GM18909 (cell line): ENCODE measurements at regions not wholly inside any gene's neighbourhood (a gene's known extent, or its start where the extent isn't known, plus 50 kb on each side); places are given as distances from the start of the nearest gene placed in this dataset.
"Not testable (repeated sequence)": the region's sequence is repeated elsewhere in the genome, so short reads cannot be mapped to it uniquely, and the experiment has no call there.

Experiments
- ATAC-seq: cut with Tn5 transposase; IDR thresholded peaks from one replicate; pipeline ENCODE4 v1.9.1; 2021; ENCODE audit warnings: mild to moderate bottlenecking; ENCODE audit not compliant: unreplicated experiment, poor library complexity

GRCh38 chr10:36769741-36770140, 355.7 kb upstream of the ANKRD30A start:
- not testable (repeated sequence) for ATAC-seq

- no peak for ATAC-seq
Observed at GRCh38 chr10:36766940-36767339, 358.5 kb upstream of the ANKRD30A start.

- no peak for ATAC-seq
Observed at GRCh38 chr10:36766415-36766810, 359.0 kb upstream of the ANKRD30A start.

GRCh38 chr10:36765782-36766414, 359.5 kb upstream of the ANKRD30A start:
- no peak for ATAC-seq

GRCh38 chr10:36764823-36765222, 360.6 kb upstream of the ANKRD30A start:
- ATAC-seq: no peak

DNA sequence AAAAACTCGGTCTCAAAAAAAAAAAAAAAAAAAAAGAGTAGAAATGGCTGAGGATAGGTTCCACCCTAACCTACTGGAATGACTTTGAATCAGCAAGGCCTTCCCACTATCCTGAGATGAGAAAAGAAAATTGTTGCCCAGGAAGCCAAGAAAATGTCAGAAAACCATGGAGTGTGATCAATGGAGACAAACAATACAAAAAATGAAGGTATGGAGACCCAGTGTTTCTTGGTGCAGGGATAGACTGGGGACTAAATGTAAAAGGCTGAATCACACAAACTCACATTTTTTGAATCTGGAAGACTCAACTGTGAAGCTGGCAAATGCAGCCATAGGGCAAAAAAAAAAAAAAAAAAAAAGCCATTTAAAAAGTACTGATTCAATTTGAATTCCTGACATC, 364.3 kb upstream of the ANKRD30A start:
- ATAC-seq: no peak

- ATAC-seq: no peak
Observed at GRCh38 chr10:36759141-36759805, 366.1 kb upstream of the ANKRD30A start.

- ATAC-seq: no peak
Observed at GRCh38 chr10:36748128-36748871, 377.1 kb upstream of the ANKRD30A start.

GRCh38 chr10:36739884-36740445, 385.4 kb upstream of the ANKRD30A start:
- no peak for ATAC-seq

DNA sequence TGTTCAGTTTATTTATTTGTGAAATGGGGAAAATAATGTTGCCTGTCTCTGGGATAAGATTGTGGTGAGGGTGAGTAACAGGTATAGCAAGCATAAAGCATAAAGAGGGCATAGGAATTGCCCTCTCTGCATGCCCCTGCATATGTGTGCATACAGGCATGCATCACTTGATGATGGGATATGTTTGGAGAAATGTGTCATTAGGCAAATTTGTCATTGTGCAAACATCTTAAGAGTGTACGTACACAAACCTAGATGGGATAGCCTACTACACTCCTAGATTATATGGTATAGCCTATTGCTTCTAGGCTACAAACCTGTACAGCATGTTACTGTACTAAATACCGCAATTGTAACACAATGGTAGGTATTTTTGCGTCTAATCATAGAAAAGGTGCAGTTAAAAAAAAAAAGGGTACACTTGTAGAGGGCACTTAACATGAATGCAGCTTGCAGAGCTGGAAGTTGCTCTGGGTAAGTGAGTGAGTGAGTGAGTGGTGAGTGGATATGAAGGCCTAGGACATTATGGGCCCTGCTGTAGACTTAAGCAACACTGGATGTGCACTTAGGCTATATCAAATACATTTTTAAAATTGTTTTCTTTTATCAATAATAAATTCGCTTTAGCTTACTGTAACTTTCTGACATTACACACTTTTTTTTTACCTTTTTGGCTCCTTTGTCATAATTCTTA, 386.5 kb upstream of the ANKRD30A start:
- ATAC-seq: no peak

GRCh38 chr10:36736311-36736710, 389.1 kb upstream of the ANKRD30A start:
- no peak for ATAC-seq

DNA sequence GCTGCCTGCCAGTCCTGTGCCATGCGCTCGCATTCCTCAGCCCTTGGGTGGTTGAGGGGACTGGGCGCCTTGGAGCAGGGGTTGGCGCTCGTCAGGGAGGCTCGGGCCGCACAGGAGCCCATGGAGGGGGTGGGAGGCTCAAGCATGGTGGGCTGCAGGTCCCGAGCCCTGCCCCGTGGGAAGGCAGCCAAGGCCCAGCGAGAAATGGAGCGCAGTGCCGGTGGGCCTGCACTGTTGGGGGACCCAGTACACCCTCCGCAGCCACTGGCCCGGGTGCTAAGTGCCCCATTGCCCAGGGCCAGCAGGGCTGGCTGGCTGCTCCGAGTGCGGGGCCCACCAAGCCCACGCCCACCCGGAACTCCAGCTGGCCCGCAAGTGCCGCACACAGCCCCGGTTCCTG, 390.8 kb upstream of the ANKRD30A start:
- not testable (repeated sequence) for ATAC-seq

- ATAC-seq: no peak
Observed at GRCh38 chr10:36730316-36730715, 395.1 kb upstream of the ANKRD30A start.

GRCh38 chr10:36728626-36729025, 396.8 kb upstream of the ANKRD30A start:
- no peak for ATAC-seq

- no peak for ATAC-seq
Observed at GRCh38 chr10:36725581-36726520, 399.5 kb upstream of the ANKRD30A start.

DNA sequence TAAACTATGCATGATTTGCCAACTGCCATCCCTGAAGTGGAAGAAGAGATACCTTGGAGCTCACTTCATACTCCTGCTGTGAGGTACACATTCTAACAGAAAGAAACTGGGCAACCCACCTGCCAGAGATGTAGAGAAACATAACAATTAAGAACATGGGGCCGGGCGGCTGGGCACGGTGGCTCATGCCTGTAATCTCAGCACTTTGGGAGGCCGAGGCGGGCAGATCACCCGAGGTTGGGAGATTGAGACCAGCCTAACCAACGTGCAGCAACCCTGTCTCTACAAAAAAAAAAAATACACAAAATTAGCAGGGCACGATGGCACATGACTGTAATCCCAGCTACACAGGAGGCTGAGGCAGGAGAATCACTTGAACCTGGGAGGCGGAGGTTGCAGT, 402.6 kb upstream of the ANKRD30A start:
- ATAC-seq: no peak

DNA sequence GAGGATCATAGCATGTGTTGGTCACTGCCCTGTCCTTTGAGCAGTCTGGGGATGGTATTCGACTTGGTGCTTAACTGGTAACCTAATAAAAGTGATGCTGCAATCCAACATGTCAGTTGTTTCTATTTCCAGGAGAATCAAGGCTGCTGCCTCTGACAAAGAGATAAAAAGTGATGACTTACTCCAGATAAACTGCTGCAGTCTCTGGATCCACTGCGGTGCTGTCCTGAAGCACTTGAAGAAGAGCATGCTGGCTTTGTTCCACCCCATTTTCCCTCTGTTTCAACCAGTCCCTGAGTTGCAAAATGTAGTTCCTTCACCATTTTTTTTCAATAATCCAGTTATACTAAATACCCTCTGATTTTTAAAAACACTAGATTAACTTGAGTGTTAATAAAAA, 403.5 kb upstream of the ANKRD30A start:
- ATAC-seq: no peak

GRCh38 chr10:36720895-36721294, 404.5 kb upstream of the ANKRD30A start:
- ATAC-seq: no peak

- no peak for ATAC-seq
Observed at GRCh38 chr10:36717118-36717517, 408.3 kb upstream of the ANKRD30A start.

DNA sequence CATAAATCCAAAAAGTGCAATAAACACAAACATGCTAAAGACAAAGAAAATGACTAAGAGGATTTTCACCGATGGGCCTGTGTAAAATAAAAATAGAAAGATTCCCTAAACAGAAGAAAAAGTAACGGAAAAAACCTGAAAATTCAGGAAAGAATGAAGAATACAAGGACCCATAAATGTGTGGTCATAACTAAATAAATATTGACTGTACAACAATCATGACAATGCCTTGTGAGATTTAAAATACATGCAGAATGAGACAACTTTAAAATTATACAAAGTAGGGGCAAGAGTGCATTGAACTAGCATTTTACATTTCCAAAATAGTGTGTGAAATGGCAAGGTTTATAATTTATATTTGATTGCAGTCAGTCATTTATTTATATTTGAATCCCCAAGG, 409.1 kb upstream of the ANKRD30A start:
- no peak for ATAC-seq
